ENCODE measurements at regions not wholly inside any gene's neighbourhood (a gene's known extent, or its start where the extent isn't known, plus 50 kb on each side); places are given as distances from the start of the nearest gene placed in this dataset.

DNA sequence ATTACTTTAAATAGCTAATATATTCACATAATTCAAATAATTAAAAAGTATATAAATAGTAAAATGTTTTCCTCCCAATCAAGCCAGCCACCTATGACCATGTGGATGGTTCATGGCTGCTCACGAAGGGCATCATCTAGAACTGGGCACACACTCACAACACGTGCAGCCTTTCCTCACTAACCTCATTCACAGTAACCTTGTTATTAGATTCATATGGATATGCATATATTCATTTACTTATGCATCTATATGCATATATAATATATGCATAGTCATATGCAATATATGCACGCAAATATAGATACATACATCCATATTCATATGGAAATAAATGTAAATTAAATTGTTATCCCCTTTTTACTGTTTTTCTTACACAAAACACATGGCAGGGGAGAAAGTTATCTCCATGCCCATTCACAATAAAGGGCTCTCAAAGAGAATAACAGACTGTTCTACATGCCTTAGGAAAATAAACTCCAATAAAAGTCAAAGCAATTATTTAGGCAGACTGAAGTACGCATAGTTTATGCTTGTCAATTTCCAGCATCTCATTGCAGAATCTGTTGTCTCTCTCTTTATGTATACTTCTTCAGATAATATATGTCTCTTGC lies 163.9 kb upstream of the ADGRL3 start:
- TF ChIP-seq POLR2AphosphoS5 (IDR thresholded peaks at IDR 0.05) (no peak), POLR2A (IDR thresholded peaks at IDR 0.05) (no peak), EP300 (IDR thresholded peaks at IDR 0.05) (no peak)
- TF ChIP-seq, protein P1, sequence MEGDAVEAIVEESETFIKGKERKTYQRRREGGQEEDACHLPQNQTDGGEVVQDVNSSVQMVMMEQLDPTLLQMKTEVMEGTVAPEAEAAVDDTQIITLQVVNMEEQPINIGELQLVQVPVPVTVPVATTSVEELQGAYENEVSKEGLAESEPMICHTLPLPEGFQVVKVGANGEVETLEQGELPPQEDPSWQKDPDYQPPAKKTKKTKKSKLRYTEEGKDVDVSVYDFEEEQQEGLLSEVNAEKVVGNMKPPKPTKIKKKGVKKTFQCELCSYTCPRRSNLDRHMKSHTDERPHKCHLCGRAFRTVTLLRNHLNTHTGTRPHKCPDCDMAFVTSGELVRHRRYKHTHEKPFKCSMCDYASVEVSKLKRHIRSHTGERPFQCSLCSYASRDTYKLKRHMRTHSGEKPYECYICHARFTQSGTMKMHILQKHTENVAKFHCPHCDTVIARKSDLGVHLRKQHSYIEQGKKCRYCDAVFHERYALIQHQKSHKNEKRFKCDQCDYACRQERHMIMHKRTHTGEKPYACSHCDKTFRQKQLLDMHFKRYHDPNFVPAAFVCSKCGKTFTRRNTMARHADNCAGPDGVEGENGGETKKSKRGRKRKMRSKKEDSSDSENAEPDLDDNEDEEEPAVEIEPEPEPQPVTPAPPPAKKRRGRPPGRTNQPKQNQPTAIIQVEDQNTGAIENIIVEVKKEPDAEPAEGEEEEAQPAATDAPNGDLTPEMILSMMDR (IDR thresholded peaks at IDR 0.05), result no peak
- WGBS, result 84% methylated on average over 4 of the region's 4 CpGs
- no peaks in the 10 kb centered on the region for H3K4me1 ChIP-seq

DNA sequence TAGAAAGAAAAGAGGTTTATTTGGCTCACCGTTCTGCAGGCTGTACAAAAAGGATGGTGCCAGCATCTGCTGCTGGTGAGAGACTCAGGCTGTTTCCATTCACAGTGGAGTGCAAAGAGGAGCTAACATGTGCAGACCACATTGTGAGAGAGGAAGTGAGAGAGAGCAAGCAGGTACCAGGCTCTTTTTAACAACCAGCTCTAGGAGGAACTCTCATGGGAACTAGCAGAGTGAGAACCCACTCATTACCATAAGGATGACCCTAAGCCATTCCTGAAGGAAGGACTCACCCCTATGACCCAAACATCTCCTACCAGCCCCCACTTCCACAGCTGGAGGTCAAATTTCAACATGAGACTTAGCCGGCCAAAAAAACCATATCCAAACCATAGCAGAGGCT lies 158.6 kb upstream of the ADGRL3 start:
- Histone ChIP-seq H3K9me3 (no peaks in the 10 kb centered on the region), H3K27ac (no peak overlapping the region), H3K27me3 (no peaks in the 10 kb centered on the region), H3K4me3 (no peak overlapping the region), H3K4me1 (no peaks in the 10 kb centered on the region), H3K36me3 (no peaks in the 10 kb centered on the region)
- TF ChIP-seq POLR2AphosphoS5 (IDR thresholded peaks at IDR 0.05) (no peak), POLR2A (IDR thresholded peaks at IDR 0.05) (no peak), EP300 (IDR thresholded peaks at IDR 0.05) (no peak)
- TF ChIP-seq, protein P1 (IDR thresholded peaks at IDR 0.05), result no peak
- no peak for DNase-seq (ENCODE audit: low spot score in 2 of 2)
- WGBS, result 64% methylated on average over 2 of the region's 2 CpGs

More for the DNA sequence above, 163.9 kb upstream of the ADGRL3 start:
- Histone ChIP-seq H3K27me3 (no peaks in the 10 kb centered on the region), H3K27ac (no peak overlapping the region), H3K4me3 (no peak overlapping the region), H3K36me3 (no peaks in the 10 kb centered on the region), H3K9me3 (no peaks in the 10 kb centered on the region)
- DNase-seq (ENCODE audit: low spot score in 2 of 2), result no peak

DNA sequence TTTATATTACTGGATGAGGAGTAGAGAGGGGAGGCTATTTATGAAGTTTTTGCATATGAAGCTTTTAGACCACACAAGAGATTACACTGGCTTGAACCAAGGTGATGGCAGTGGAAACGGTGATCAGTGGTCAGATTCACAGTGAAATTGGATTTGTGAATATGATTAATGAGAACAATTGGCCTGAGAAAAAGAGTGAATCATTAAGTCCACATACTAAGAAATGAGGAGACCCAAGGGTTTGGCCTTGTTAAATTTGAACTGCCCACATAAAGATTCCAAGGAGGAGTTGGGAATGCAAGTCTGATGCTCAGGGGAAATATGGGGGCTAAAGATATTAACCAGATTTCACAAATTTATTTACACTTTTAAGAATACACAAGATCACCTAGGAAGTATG lies 155.3 kb upstream of the ADGRL3 start:
- 75% methylated on average over 1 of the region's 1 CpG for WGBS
- Histone ChIP-seq H3K4me1 (no peaks in the 10 kb centered on the region), H3K27ac (no peak overlapping the region), H3K36me3 (no peaks in the 10 kb centered on the region), H3K9me3 (no peaks in the 10 kb centered on the region), H3K27me3 (no peaks in the 10 kb centered on the region), H3K4me3 (no peak overlapping the region)
- TF ChIP-seq, protein P1 (IDR thresholded peaks at IDR 0.05), result no peak
- TF ChIP-seq EP300 (IDR thresholded peaks at IDR 0.05) (no peak), POLR2AphosphoS5 (IDR thresholded peaks at IDR 0.05) (no peak), POLR2A (IDR thresholded peaks at IDR 0.05) (no peak)
- DNase-seq (ENCODE audit: low spot score in 2 of 2), result no peak

GRCh38 chr4:61049018-61049417 lies 151.1 kb upstream of the ADGRL3 start:
- Histone ChIP-seq H3K9me3 (no peaks in the 10 kb centered on the region), H3K36me3 (no peaks in the 10 kb centered on the region), H3K4me3 (no peak overlapping the region), H3K27ac (no peak overlapping the region), H3K4me1 (no peaks in the 10 kb centered on the region), H3K27me3 (no peaks in the 10 kb centered on the region)
- DNase-seq (ENCODE audit: low spot score in 2 of 2), result no peak
- TF ChIP-seq POLR2A (IDR thresholded peaks at IDR 0.05) (no peak), EP300 (IDR thresholded peaks at IDR 0.05) (no peak)

- Histone ChIP-seq H3K4me1 (no peaks in the 10 kb centered on the region), H3K4me3 (no peak overlapping the region), H3K9me3 (no peaks in the 10 kb centered on the region), H3K27ac (no peak overlapping the region), H3K36me3 (no peaks in the 10 kb centered on the region), H3K27me3 (no peaks in the 10 kb centered on the region)
- 59% methylated on average over 3 of the region's 3 CpGs for WGBS
- no peak for DNase-seq (ENCODE audit: low spot score in 2 of 2)
- TF ChIP-seq POLR2A (IDR thresholded peaks at IDR 0.05) (no peak), POLR2AphosphoS5 (IDR thresholded peaks at IDR 0.05) (no peak), EP300 (IDR thresholded peaks at IDR 0.05) (no peak)
- TF ChIP-seq, protein P1 (IDR thresholded peaks at IDR 0.05), result no peak
These were observed 132.7 kb upstream of the ADGRL3 start for GRCh38 chr4:61067381-61067780.

DNA sequence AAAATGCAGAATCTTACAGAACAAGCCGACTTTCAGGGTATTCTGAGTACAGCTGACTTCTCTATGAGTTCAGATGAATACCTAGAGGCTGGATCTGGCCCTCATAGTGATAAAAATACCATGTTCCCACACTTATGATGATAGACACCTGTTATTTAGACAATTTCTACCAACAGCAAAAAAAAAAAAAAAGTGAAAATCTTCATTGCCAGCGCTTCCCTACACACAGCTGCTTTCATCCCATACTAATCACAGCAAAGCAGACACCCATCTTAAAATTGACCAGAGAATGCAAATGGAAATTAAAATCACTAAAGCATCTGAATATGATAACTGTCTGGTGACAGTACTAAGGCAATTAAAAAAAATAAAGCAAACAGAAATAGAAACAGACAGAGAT lies 132.1 kb upstream of the ADGRL3 start:
- no peak overlapping the region for H3K27ac ChIP-seq
- no peaks in the 10 kb centered on the region for H3K36me3 ChIP-seq
- TF ChIP-seq, protein P1 (IDR thresholded peaks at IDR 0.05), result no peak
- no peaks in the 10 kb centered on the region for H3K27me3 ChIP-seq
- no peak overlapping the region for H3K4me3 ChIP-seq
- 53% methylated on average over 2 of the region's 2 CpGs for WGBS
- no peak for DNase-seq (ENCODE audit: low spot score in 2 of 2)
- no peaks in the 10 kb centered on the region for H3K9me3 ChIP-seq
- H3K4me1 ChIP-seq, result no peaks in the 10 kb centered on the region
